ENCODE measurements at regions not wholly inside any gene's neighbourhood (a gene's known extent, or its start where the extent isn't known, plus 50 kb on each side); places are given as distances from the start of the nearest gene placed in this dataset.
"Not testable (repeated sequence)": the region's sequence is repeated elsewhere in the genome, so short reads cannot be mapped to it uniquely, and the experiment has no call there.

DNA sequence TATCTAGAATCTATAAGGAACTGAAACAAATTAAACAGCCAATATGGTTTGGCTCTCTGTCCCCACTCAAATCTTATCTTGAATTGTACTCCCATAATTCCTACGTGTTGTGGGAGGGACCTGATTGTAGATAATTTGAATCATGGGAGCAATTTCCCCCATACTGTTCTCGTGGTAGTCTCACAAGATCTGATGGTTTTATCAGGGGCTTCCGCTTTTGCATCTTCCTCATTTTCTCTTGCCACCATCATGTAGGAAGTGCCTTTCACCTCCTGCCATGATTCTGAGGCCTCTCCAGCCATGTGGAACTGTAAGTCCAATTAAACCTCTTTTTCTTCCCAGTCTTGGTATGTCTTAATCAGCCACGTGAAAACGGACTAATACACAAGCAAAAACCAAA, 185.0 kb downstream of the TBX15 start:
- TF ChIP-seq, protein P1, sequence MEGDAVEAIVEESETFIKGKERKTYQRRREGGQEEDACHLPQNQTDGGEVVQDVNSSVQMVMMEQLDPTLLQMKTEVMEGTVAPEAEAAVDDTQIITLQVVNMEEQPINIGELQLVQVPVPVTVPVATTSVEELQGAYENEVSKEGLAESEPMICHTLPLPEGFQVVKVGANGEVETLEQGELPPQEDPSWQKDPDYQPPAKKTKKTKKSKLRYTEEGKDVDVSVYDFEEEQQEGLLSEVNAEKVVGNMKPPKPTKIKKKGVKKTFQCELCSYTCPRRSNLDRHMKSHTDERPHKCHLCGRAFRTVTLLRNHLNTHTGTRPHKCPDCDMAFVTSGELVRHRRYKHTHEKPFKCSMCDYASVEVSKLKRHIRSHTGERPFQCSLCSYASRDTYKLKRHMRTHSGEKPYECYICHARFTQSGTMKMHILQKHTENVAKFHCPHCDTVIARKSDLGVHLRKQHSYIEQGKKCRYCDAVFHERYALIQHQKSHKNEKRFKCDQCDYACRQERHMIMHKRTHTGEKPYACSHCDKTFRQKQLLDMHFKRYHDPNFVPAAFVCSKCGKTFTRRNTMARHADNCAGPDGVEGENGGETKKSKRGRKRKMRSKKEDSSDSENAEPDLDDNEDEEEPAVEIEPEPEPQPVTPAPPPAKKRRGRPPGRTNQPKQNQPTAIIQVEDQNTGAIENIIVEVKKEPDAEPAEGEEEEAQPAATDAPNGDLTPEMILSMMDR (conservative IDR thresholded peaks at IDR 0.05; ENCODE audit: low read depth, low read length) = not testable (repeated sequence)
- TF ChIP-seq RAD21 (IDR thresholded peaks at IDR 0.05; ENCODE audit: low read length); NFE2L2 (IDR thresholded peaks at IDR 0.05; ENCODE audit: low read depth, low read length); MAZ (IDR thresholded peaks at IDR 0.05; ENCODE audit: borderline replicate concordance, low read depth, low read length); RCOR1 (IDR thresholded peaks at IDR 0.05; ENCODE audit: insufficient replicate concordance, low read length); POLR2A (IDR thresholded peaks at IDR 0.05; ENCODE audit: low read depth, low read length): not testable (repeated sequence)
